HCEC 1CT (cell line): ENCODE measurements at regions not wholly inside any gene's neighbourhood (a gene's known extent, or its start where the extent isn't known, plus 50 kb on each side); places are given as distances from the start of the nearest gene placed in this dataset.
"Not testable (repeated sequence)": the region's sequence is repeated elsewhere in the genome, so short reads cannot be mapped to it uniquely, and the experiment has no call there.

ENCODE experiments used
- DNase-seq: peaks from one replicate; pipeline ENCODE4 v3.0.0-alpha.2; 2017

DNA sequence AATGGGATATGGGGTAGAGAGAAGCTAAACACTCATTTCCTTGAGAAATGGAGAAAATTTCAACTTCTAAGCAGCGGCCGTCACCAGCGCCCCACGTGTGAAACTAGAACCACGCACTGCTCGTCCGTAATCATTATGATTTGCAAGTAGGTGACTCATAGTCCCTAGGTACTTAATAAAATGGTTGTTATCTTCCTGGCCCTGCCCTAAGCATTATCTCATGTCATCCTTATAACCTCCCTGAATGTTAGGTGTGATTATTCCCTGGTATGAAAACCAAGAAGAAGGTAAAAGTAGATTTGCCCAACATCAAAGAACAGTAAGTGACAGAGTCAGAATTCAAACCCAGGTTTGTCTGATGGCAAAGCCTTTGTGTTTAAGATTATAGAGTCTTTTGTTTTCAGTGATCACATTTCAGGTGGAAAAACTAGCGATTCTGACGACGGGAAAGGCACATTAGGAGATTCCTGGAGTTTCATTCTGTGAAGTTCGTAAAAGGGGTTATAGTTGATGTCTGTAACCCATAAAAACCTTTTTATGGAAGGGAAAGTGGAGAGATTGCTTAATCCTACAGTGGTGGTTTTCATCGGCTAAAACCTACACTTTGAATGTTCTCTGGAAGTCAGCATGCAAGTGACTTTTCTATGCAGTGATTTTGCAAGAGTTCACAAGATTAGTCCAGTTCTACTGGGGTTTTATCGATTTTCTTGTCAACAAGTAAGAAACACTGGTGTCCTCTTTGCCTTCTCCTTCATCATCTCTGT, 202.9 kb upstream of the WWC1 start:
- DNase-seq, result no peak

DNA sequence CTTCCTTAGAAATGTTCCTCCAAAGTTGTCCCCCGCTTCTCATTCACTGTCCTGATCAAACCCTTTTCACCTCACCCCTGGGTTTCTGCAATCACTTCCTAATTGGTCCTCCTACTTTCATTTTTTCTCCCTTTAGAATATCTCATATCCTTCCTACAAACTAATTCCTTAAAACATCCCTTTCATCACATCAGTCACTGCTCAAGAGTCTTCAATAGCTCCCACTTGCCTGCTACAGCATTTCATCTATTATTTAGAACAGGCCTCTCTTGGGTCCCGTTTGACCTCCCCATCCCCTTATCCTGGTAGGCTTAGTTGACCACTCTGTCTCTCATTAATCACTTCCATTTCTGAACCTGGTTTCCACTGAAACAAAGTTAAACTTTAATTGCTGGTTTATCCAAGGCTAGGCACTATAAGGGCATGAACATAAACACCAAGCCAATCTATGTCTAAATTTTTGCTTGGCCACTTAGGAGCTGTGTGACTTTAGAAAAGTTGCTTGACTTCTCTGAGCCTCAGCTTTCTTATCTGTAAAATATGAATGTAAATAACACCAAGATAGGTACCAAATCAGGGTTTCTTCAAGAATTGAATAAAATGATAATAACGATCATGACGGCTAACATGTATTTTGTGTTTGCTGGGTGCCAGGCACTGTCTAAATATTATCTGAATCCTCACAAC, 202.1 kb upstream of the WWC1 start:
- no peak for DNase-seq

DNA sequence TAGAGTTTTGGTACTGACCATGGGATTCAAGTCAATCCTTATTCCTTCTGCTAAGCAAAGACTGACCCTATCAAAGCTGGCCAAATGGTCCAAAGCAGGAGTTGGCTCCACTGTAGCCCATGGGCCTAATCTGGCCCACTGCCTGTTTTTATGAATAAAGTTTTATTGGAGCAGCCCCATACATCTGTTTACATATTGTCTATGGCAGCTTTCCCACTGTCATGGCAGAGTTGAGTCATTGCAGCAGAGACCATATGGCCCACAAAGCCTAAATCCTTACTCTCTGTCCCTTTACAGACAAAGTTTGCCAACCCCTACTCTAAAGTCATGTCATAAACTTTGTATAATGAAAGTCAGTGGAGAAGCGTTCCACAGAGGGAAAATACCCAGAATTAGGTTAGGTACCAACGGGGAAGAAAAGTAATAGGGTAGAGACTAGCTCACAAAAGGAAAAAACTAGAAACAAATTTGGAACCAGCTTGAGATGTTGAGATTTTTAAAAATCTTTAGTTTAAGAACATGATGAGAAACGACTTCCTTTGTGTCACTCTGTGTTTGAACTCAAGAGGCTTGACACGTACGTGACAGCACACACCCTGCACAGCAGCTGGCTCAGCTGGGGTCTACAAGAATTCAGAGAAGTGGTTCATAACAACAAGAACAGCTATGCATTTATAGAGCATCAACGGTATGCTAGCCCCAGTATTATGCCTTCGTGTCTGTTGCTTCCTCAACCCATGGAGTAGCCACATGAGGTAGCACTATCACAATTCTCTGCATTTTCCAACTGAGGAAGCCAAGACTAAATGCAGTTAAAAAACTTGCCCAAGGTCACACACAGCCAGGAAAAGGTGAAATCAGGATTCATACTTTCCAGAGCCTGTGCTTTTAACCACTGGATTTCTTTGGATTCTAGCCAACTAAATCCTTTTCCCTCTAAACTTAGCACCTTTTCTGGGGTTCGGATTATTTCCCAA, 198.9 kb upstream of the WWC1 start:
- DNase-seq, result no peak

GRCh38 chr5:168093200-168093910, 198.1 kb upstream of the WWC1 start:
- no peak for DNase-seq

DNA sequence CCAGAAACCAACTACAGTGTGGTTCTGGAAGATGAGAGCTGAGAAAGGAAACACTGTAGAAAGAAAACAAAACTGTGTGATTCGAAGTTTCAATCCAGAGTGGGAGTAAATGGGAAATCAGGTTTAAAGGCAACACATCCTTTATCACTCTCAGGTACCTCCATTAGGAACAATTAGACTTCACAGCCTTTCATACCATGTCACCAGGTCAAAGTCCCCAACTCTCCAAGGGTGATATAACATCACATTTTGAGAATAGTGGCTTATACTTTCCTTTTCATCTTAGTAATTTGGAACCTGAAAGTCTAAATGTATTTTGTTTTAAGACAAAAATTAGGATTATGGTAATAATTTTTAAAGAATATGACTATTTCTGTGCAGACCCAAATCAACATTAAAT, 194.9 kb upstream of the WWC1 start:
- DNase-seq, result no peak

DNA sequence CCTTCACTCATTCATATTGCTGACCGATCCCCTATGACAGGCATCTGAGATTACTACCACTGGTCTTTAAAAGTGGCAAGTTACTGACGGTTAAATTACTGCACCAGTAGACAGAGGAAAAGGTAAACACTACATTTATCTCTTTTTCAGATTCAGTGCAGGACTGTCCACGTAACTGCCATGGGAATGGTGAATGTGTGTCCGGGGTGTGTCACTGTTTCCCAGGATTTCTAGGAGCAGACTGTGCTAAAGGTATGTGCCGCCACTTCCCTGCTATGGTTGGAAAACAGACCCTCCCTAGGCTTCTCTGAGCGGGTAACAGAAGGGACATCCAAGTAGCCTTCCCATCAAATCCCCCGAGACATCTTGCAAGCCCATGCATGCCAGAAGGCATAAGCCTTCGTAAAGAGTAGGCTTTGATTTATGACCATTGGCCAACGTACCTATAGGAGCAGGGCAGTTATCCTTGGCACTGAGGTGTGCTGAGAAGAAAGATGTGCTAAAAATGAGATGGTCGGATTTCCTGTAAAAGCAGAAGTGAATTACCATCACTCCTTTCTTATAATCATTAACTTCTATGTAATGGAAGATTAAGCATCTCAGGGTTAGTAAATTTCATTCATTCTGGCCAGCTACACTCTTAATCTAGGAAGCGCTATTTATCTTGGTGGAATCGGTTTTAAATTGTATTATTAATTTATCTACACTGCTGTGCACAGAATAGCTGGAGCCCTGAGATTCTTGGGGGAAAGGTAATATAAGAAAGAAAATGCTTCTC, 193.4 kb upstream of the WWC1 start:
- no peak for DNase-seq

DNA sequence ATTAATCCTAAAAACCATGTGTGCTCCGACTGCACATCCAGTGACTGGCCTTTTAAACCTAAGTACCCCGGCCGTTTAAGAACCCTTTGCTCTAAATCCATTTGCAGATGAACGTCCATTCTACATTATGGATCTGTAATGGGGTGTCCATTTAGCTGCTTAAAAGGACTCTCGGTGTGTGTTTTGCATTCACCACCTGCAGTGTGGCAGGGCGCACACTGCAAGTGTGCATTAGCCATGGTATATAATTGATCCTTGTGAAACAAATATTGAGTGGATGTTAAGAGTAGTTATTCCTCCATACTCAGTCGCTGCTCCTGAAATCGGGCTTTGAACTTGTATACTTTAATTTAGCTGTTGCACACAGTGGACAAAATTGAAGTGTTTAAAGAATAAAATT, 190.1 kb upstream of the WWC1 start:
- DNase-seq, result no peak

DNA sequence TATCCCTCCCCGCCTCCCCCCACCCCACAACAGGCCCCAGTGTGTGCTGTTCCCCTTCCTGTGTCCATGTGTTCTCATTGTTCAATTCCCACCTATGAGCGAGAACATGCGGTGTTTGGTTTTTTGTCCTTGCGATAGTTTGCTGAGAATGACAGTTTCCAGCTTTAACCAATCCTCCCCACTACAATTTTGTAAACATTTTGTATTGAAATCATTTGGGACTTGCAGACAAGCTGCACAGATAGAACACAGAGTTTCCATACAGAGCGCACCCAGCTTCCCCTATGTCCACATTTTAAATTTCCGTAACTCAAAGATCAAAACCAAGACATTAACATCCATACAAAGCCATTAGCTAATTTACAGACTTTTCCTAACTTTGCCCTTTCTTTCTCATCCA, 188.4 kb upstream of the WWC1 start:
- not testable (repeated sequence) for DNase-seq

DNA sequence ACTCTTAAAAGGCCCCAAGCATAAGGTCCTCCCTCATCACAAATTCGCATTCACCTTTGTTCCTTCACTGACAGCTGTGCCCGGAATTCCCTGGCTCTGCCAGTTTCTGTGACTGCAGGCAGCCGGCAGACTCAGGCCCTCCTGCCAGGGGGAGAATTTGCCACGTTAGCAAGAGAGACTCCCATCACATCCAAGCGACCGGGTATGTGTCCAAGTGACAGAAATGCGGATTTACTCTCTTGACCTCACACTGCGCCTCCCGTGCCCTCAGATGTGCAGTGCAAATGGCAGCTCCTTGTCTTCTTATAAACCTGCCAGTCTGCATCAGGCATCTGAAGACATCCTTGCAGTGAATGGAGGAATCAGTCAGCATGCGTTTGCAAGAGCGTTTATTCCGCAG, 187.1 kb upstream of the WWC1 start:
- DNase-seq, result no peak

- no peak for DNase-seq
Observed at GRCh38 chr5:168104811-168105481, 186.5 kb upstream of the WWC1 start.

- peak; percentile 22 for DNase-seq
Observed at GRCh38 chr5:168106008-168106761, 185.3 kb upstream of the WWC1 start.

DNA sequence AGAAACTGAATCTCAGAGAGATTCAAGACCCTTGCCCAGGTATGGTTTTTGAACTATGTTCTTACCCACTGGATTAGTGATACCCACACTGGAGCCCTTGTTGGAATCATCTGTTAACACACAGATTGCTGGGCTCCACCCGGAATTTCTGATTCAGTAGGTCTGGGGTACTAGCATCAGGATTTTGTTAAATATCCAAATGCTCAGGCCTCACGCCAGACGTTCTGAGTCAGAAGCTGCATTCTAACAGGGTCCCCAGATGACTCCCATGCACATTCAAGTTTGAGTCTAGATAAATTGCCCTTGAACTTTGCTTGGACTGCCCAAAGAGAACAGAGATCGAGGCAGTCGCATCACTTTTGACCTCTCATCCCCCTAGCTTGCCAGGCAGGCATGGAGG, 182.0 kb upstream of the WWC1 start:
- no peak for DNase-seq

- DNase-seq, result no peak
Observed at GRCh38 chr5:168110384-168110783, 181.1 kb upstream of the WWC1 start.

DNA sequence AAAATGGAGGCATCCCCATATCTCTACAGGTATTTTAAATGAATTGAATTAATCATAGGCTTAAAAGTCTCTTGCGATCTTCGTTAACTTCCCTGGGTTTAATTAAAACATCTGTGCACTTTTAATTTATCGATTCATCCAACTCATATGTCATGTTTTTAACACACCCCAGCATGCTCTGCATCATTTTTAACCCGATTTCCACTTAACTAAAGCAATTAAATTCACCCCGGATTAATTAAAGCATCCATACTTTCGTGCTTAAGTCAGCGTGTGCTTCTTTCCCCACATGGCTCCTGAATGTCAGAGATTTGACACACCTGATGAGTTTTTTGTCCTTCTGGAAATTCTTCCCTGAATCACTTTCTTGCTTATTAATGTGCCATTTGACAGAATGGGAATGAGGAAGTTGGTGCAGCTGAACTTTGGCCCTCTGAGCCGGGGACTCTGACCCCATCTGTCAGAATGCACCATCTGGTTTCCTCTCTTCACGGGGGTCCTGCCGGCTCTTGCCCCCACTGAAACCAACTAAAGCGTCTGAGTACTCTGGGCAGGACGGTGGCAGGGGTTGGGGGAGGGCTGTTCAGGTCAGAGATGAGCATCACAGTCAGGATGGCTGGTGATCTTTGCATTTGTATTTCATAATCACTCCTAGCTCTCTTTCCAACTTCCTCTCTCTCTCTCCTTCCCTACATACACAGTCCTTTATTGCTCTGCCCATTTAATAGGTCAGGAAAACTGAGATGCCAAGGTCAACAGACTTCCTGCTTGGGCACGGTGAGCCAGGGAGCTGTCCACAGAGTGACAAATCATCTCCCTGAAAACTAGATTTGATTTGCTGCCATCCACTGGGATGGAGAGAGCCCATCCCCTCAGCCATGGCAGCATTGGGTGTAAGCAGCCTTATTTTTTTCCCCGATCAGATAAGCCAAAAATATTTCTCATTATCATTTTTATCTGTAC, 180.3 kb upstream of the WWC1 start:
- no peak for DNase-seq

DNA sequence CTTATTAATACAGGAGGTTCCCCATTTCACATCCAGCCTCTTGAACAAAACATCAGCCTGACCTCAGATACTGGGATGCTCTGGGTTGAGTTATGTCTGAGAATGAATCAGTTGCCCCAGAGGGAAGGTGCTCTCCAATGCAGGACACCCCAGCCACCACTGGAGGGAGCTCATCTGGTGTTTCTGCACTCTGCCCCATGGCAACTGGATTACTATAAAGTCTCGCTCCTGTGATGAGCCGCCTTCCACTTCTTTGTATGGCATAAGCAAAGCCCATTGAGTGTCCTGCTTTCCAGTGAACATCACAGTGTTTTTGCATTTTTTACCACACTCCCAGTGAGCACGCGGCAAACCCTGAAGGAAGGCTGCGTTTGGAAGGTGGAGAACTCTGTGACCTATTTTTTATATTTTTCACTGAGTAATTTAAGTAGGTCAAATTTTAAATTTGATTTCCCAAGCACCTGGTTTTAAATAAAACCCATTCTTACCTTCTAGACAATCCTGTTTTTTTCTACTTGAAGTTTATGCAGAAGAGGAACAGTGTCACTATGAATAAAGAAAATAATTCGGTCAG, 176.9 kb upstream of the WWC1 start:
- DNase-seq, result peak; percentile 46

GRCh38 chr5:168117469-168117868, 174.0 kb upstream of the WWC1 start:
- DNase-seq, result no peak

- DNase-seq, result no peak
Observed at GRCh38 chr5:168118042-168118668, 173.3 kb upstream of the WWC1 start.

DNA sequence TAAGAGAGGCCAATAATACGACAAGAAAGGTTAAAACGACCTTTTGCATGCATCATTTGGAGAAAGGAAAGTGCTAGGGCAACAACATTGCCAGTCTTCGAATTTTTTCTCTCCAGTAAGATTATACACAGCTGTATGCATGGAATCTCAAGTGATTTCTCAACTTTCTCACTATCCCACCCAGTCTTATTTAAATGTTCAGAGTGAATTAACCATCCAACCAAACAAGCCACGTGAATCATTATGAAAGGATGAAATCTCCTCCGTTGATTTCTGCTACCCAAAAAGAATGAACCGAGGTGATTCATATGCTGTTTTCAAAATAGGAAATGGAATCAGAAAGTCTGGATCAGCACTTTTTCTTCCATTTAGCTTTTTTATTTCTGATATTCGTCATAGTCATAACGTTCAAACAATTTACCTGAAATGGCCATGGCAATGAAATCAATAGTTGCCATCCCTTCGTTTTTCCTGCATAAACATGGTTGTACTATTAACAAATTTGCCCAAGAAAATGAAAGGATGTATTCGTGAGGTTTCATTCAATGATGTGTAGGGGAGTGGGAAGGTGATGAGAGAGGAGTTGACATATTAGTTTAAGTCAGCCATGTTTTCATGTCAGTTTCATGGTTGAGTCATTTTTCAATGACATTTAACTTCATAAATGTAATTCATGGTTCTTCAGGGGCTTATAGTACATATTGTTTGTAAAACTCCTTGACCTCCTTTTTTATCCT, 170.9 kb upstream of the WWC1 start:
- no peak for DNase-seq
